WTC11 (cell line): ENCODE measurements at regions not wholly inside any gene's neighbourhood (a gene's known extent, or its start where the extent isn't known, plus 50 kb on each side); places are given as distances from the start of the nearest gene placed in this dataset.

Source experiments
- ATAC-seq: fragments of 200-7000 bp; cut with Tn5 transposase; 2 replicates; pipeline ENCODE4 v1.10.0; 2021; ENCODE audit warnings: mild to moderate bottlenecking, moderate library complexity
- CTCF ChIA-PET: fragments of 300-600 bp; sonication (Branson Sonifier 250); formaldehyde crosslinking; loops from one replicate; lab custom pipeline; 2021; ENCODE audit warnings: antibody characterized with exemption; lab: Charles Lee
- POLR2A ChIA-PET: fragments of 350-600 bp; sonication (Branson Sonifier 250); formaldehyde crosslinking; loops from one replicate; lab custom pipeline; 2021; ENCODE audit warnings: antibody characterized with exemption; lab: Charles Lee
- DNase-seq: peaks from one replicate; pipeline ENCODE4 v3.0.0; 2021; ENCODE audit warnings: low spot score
- H3K27ac Mint-ChIP-seq: 2 replicates; pipeline ENCODE4 v1.8.0; 2021; ENCODE audit warnings: mixed read lengths
- H3K27me3 Mint-ChIP-seq: 2 replicates; pipeline ENCODE4 v1.8.0; 2021; ENCODE audit warnings: low read depth, mild to moderate bottlenecking, moderate library complexity, mixed read lengths
- H3K36me3 Mint-ChIP-seq: 2 replicates; pipeline ENCODE4 v1.8.0; 2021; ENCODE audit warnings: mixed read lengths
- H3K4me1 Mint-ChIP-seq: 2 replicates; pipeline ENCODE4 v1.8.0; 2022; ENCODE audit warnings: mixed read lengths
- H3K4me3 Mint-ChIP-seq: 2 replicates; pipeline ENCODE4 v1.8.0; 2021; ENCODE audit warnings: mild to moderate bottlenecking, moderate library complexity, mixed read lengths
- H3K9me3 Mint-ChIP-seq: 2 replicates; pipeline ENCODE4 v1.8.0; 2021; ENCODE audit warnings: mixed read lengths
- ATF1 ChIP-seq: sonication (generic); formaldehyde crosslinking; IDR thresholded peaks from 2 replicates; pipeline ENCODE4 v1.8.1; 2023; ENCODE audit warnings: mild to moderate bottlenecking, moderate library complexity, missing genetic modification reagents
- CREM ChIP-seq: sonication (generic); formaldehyde crosslinking; IDR thresholded peaks from 2 replicates; pipeline ENCODE4 v1.8.1; 2022; ENCODE audit warnings: mild to moderate bottlenecking, missing genetic modification reagents, moderate library complexity
- ETV6 ChIP-seq: sonication (generic); formaldehyde crosslinking; IDR thresholded peaks from 2 replicates; pipeline ENCODE4 v1.8.1; 2022; ENCODE audit warnings: mild to moderate bottlenecking, missing genetic modification reagents
- FOXP1 ChIP-seq: sonication (generic); formaldehyde crosslinking; IDR thresholded peaks from 2 replicates; pipeline ENCODE4 v1.8.0; 2022; ENCODE audit warnings: missing genetic modification reagents, mild to moderate bottlenecking, moderate library complexity, borderline replicate concordance
- FOXP4 ChIP-seq: sonication (generic); formaldehyde crosslinking; IDR thresholded peaks from 2 replicates; pipeline ENCODE4 v1.8.0; 2022; ENCODE audit warnings: mild to moderate bottlenecking, missing genetic modification reagents
- GRHL2 ChIP-seq: fragments of 250-450 bp; sonication (Bioruptor Pico); IDR thresholded peaks from 2 replicates; pipeline ENCODE4 v1.8.0; 2022; ENCODE audit warnings: mild to moderate bottlenecking, moderate library complexity; ENCODE audit not compliant: insufficient replicate concordance, severe bottlenecking
- GTF2I ChIP-seq: fragments of 250-450 bp; sonication (Bioruptor Pico); conservative IDR thresholded peaks from 2 replicates; pipeline ENCODE4 v1.4.0; 2021; ENCODE audit warnings: mild to moderate bottlenecking
- HMGA2 ChIP-seq: fragments of 250-450 bp; sonication (Bioruptor Pico); IDR thresholded peaks from 2 replicates; pipeline ENCODE4 v1.4.0; 2021; ENCODE audit warnings: mild to moderate bottlenecking, moderate library complexity
- MYBL2 ChIP-seq: sonication (generic); formaldehyde crosslinking; IDR thresholded peaks from 2 replicates; pipeline ENCODE4 v1.8.1; 2023; ENCODE audit warnings: mild to moderate bottlenecking, moderate library complexity, missing genetic modification reagents
- NFYB ChIP-seq: sonication (generic); formaldehyde crosslinking; conservative IDR thresholded peaks from 2 replicates; pipeline ENCODE4 v1.8.0; 2022; ENCODE audit warnings: low read depth, missing genetic modification reagents
- PRRX2 ChIP-seq: fragments of 250-450 bp; sonication (Bioruptor Pico); IDR thresholded peaks from 2 replicates; pipeline ENCODE4 v1.8.0; 2021; ENCODE audit warnings: mild to moderate bottlenecking
- SP1 ChIP-seq: sonication (generic); formaldehyde crosslinking; conservative IDR thresholded peaks from 2 replicates; pipeline ENCODE4 v1.8.1; 2022; ENCODE audit warnings: missing genetic modification reagents
- STAT6 ChIP-seq: sonication (generic); formaldehyde crosslinking; conservative IDR thresholded peaks from 2 replicates; pipeline ENCODE4 v1.8.1; 2023; ENCODE audit warnings: mild to moderate bottlenecking, low read depth, missing genetic modification reagents, moderate library complexity
- TEAD1 ChIP-seq: sonication (generic); formaldehyde crosslinking; IDR thresholded peaks from 2 replicates; pipeline ENCODE4 v1.8.0; 2022; ENCODE audit warnings: mild to moderate bottlenecking, missing genetic modification reagents
- ZNF317 ChIP-seq: sonication (generic); formaldehyde crosslinking; IDR thresholded peaks from 2 replicates; pipeline ENCODE4 v1.8.1; 2023; ENCODE audit warnings: low read depth, mild to moderate bottlenecking, moderate library complexity, missing genetic modification reagents, borderline replicate concordance
- ZNF416 ChIP-seq: fragments of 250-450 bp; sonication (Bioruptor Pico); IDR thresholded peaks from 2 replicates; pipeline ENCODE4 v1.9.0; 2021; ENCODE audit warnings: mild to moderate bottlenecking, inconsistent platforms
- TF ChIP-seq, protein P1 (sequence below): sonication (generic); formaldehyde crosslinking; IDR thresholded peaks from 2 replicates; pipeline ENCODE4 v1.8.1; 2023; ENCODE audit warnings: mild to moderate bottlenecking, missing genetic modification reagents, moderate library complexity
- TF ChIP-seq, protein P2 (sequence below): fragments of 250-450 bp; sonication (Bioruptor Pico); IDR thresholded peaks from 2 replicates; pipeline ENCODE4 v1.8.0; 2021; ENCODE audit warnings: mild to moderate bottlenecking
- TF ChIP-seq, protein P3 (sequence below): fragments of 250-450 bp; sonication (Bioruptor Pico); IDR thresholded peaks from 2 replicates; pipeline ENCODE4 v1.9.0; 2021; ENCODE audit warnings: mild to moderate bottlenecking
- TF ChIP-seq, protein P4 (sequence below): sonication (generic); formaldehyde crosslinking; IDR thresholded peaks from 2 replicates; pipeline ENCODE4 v1.8.1; 2023; ENCODE audit warnings: mild to moderate bottlenecking, missing genetic modification reagents

DNA sequence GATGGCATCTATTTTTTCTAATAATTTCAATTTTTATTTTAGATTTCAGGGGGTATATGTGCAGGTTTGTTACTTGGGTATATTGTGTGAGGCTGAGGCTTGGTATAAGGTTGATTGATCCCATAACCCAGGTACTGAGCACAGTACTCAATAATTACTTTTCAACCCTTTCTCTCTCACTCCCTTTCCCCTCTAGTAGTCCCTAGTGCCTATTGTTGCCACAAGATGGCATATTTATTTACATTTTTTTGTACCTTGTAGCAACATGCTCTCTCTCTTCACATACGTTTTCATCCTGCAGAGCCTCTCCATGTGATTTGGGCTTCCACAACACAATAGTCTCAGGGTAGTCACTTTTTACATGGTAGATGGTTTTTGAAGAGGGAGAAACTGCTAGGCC is 172.0 kb downstream of the ATOH1 start:
- Mint-ChIP-seq H3K9me3 (no peaks in the 10 kb centered on the region), H3K27me3 (no peaks in the 10 kb centered on the region), H3K36me3 (no peaks in the 10 kb centered on the region), H3K27ac (no peak overlapping the region), H3K4me1 (peaks cover 8% of the 10 kb centered on the region), H3K4me3 (no peak overlapping the region)
- ATAC-seq (no peak), DNase-seq (no peak)
- ChIA-PET POLR2A (no interaction called here), CTCF (no interaction called here)
- TF ChIP-seq MYBL2 (no peak), HMGA2 (CRISPR knock-in tag) (no peak), FOXP1 (CRISPR knock-in tag) (no peak), ZNF416 (no peak), ATF1 (CRISPR knock-in tag) (no peak)
- TF ChIP-seq, protein P1, sequence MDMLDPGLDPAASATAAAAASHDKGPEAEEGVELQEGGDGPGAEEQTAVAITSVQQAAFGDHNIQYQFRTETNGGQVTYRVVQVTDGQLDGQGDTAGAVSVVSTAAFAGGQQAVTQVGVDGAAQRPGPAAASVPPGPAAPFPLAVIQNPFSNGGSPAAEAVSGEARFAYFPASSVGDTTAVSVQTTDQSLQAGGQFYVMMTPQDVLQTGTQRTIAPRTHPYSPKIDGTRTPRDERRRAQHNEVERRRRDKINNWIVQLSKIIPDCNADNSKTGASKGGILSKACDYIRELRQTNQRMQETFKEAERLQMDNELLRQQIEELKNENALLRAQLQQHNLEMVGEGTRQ (CRISPR knock-in tag): no peak
- TF ChIP-seq, protein P2, sequence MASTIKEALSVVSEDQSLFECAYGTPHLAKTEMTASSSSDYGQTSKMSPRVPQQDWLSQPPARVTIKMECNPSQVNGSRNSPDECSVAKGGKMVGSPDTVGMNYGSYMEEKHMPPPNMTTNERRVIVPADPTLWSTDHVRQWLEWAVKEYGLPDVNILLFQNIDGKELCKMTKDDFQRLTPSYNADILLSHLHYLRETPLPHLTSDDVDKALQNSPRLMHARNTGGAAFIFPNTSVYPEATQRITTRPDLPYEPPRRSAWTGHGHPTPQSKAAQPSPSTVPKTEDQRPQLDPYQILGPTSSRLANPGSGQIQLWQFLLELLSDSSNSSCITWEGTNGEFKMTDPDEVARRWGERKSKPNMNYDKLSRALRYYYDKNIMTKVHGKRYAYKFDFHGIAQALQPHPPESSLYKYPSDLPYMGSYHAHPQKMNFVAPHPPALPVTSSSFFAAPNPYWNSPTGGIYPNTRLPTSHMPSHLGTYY (CRISPR knock-in tag): no peak

DNA sequence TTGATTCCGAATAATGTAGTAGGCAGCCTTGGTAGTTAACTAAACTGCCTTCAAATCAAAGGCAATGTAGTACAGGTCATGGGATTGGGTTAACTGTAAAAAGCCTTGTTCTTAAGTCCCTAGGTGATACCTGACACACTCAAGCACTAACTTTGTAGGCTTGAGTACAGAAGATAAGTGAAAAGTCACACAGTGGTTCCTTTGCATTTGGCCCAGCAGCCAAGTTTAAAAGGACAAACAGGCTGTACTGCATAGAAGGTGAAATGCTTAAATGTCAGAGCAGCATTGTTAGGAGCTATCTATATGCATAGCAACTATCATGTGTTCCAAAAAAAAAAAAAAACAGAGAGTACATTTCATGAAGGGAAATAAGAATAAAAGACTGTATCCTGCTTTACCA is 178.4 kb downstream of the ATOH1 start:
- ATAC-seq (no peak), DNase-seq (no peak)
- Mint-ChIP-seq H3K27me3 (no peaks in the 10 kb centered on the region), H3K4me3 (no peak overlapping the region), H3K27ac (no peak overlapping the region), H3K4me1 (0 out of 2 replicates have a peak, but pooled peaks cover 5% of the 10 kb centered on the region), H3K9me3 (no peaks in the 10 kb centered on the region), H3K36me3 (no peaks in the 10 kb centered on the region)
- TF ChIP-seq GTF2I (CRISPR knock-in tag) (no peak), SP1 (no peak), STAT6 (CRISPR knock-in tag) (no peak), FOXP4 (CRISPR knock-in tag) (no peak), ZNF317 (no peak), CREM (CRISPR knock-in tag) (no peak), ETV6 (CRISPR knock-in tag) (no peak), GRHL2 (CRISPR knock-in tag) (no peak), NFYB (CRISPR knock-in tag) (no peak), TEAD1 (CRISPR knock-in tag) (no peak), PRRX2 (CRISPR knock-in tag) (no peak)
- TF ChIP-seq, protein P3, sequence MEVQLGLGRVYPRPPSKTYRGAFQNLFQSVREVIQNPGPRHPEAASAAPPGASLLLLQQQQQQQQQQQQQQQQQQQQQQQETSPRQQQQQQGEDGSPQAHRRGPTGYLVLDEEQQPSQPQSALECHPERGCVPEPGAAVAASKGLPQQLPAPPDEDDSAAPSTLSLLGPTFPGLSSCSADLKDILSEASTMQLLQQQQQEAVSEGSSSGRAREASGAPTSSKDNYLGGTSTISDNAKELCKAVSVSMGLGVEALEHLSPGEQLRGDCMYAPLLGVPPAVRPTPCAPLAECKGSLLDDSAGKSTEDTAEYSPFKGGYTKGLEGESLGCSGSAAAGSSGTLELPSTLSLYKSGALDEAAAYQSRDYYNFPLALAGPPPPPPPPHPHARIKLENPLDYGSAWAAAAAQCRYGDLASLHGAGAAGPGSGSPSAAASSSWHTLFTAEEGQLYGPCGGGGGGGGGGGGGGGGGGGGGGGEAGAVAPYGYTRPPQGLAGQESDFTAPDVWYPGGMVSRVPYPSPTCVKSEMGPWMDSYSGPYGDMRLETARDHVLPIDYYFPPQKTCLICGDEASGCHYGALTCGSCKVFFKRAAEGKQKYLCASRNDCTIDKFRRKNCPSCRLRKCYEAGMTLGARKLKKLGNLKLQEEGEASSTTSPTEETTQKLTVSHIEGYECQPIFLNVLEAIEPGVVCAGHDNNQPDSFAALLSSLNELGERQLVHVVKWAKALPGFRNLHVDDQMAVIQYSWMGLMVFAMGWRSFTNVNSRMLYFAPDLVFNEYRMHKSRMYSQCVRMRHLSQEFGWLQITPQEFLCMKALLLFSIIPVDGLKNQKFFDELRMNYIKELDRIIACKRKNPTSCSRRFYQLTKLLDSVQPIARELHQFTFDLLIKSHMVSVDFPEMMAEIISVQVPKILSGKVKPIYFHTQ: no peak
- TF ChIP-seq, protein P4, sequence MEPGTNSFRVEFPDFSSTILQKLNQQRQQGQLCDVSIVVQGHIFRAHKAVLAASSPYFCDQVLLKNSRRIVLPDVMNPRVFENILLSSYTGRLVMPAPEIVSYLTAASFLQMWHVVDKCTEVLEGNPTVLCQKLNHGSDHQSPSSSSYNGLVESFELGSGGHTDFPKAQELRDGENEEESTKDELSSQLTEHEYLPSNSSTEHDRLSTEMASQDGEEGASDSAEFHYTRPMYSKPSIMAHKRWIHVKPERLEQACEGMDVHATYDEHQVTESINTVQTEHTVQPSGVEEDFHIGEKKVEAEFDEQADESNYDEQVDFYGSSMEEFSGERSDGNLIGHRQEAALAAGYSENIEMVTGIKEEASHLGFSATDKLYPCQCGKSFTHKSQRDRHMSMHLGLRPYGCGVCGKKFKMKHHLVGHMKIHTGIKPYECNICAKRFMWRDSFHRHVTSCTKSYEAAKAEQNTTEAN (CRISPR knock-in tag): no peak
- ChIA-PET CTCF (interaction anchor here (0.6 kb wide), 1 partner anchor 14 kb away, joined by 3 read pairs; no protein-coding TSS in a partner anchor), POLR2A (no interaction called here)
